H9 (cell line): ENCODE measurements at regions not wholly inside any gene's neighbourhood (a gene's known extent, or its start where the extent isn't known, plus 50 kb on each side); places are given as distances from the start of the nearest gene placed in this dataset.

Source experiments
- DNase-seq: peaks from one replicate; pipeline ENCODE4 v3.0.0-alpha.2; 2017
- H2AFZ ChIP-seq: one replicate; pipeline ENCODE4 v1.6.1; 2013; ENCODE audit warnings: mild to moderate bottlenecking, low read length, control low read depth, moderate library complexity
- H2AK5ac ChIP-seq: 2 replicates; pipeline ENCODE4 v1.6.1; 2013; ENCODE audit warnings: low read length, control low read depth, mixed read lengths; ENCODE audit not compliant: insufficient read length
- H2BK120ac ChIP-seq: one replicate; pipeline ENCODE4 v1.6.1; 2013; ENCODE audit warnings: low read depth, mild to moderate bottlenecking, low read length, control low read depth, inconsistent platforms; ENCODE audit not compliant: poor library complexity, severe bottlenecking
- H2BK12ac ChIP-seq: 2 replicates; pipeline ENCODE4 v1.6.1; 2013; ENCODE audit warnings: low read length, control low read depth, mixed read lengths, low read depth; ENCODE audit not compliant: insufficient read length
- H2BK15ac ChIP-seq: 2 replicates; pipeline ENCODE4 v1.6.1; 2013; ENCODE audit warnings: low read depth, low read length, control low read depth
- H2BK20ac ChIP-seq: one replicate; pipeline ENCODE4 v1.6.1; 2013; ENCODE audit warnings: low read depth, mild to moderate bottlenecking, low read length, control low read depth, inconsistent platforms; ENCODE audit not compliant: poor library complexity, severe bottlenecking
- H2BK5ac ChIP-seq: 2 replicates; pipeline ENCODE4 v1.6.1; 2013; ENCODE audit warnings: low read length, control low read depth, mixed read lengths; ENCODE audit not compliant: insufficient read length
- H3K14ac ChIP-seq: 2 replicates; pipeline ENCODE4 v1.6.1; 2013; ENCODE audit warnings: low read length, control low read depth; ENCODE audit not compliant: insufficient read depth
- H3K18ac ChIP-seq: 2 replicates; pipeline ENCODE4 v1.6.1; 2013; ENCODE audit warnings: low read depth, mild to moderate bottlenecking, mixed read lengths, low read length, control low read depth; ENCODE audit not compliant: insufficient read length
- H3K23ac ChIP-seq: 2 replicates; pipeline ENCODE4 v1.6.1; 2013; ENCODE audit warnings: low read length, control low read depth, mixed read lengths, low read depth; ENCODE audit not compliant: insufficient read length
- H3K23me2 ChIP-seq: 2 replicates; pipeline ENCODE4 v1.6.1; 2013; ENCODE audit warnings: low read depth, mild to moderate bottlenecking, mixed read lengths, low read length, control low read depth; ENCODE audit not compliant: insufficient read length, poor library complexity, severe bottlenecking
- H3K27ac ChIP-seq: 2 replicates; pipeline ENCODE4 v1.5.1; 2013; ENCODE audit warnings: low read length, control low read depth, mixed read lengths, low read depth; ENCODE audit not compliant: insufficient read length
- H3K27me3 ChIP-seq: 2 replicates; pipeline ENCODE4 v1.6.1; 2013; ENCODE audit warnings: low read length, control low read depth, inconsistent platforms; ENCODE audit not compliant: insufficient read depth
- H3K4ac ChIP-seq: 2 replicates; pipeline ENCODE4 v1.6.1; 2013; ENCODE audit warnings: low read depth, mild to moderate bottlenecking, control low read depth, inconsistent platforms, low read length, moderate library complexity
- H3K4me1 ChIP-seq: 2 replicates; pipeline ENCODE4 v1.6.1; 2013; ENCODE audit warnings: low read length, control low read depth, inconsistent platforms; ENCODE audit not compliant: insufficient read depth
- H3K4me2 ChIP-seq: 2 replicates; pipeline ENCODE4 v1.6.1; 2013; ENCODE audit warnings: low read length, control low read depth, mixed read lengths; ENCODE audit not compliant: insufficient read length, insufficient read depth
- H3K56ac ChIP-seq: 2 replicates; pipeline ENCODE4 v1.6.1; 2013; ENCODE audit warnings: low read depth, mild to moderate bottlenecking, mixed read lengths, low read length, control low read depth; ENCODE audit not compliant: insufficient read length
- H3K79me1 ChIP-seq: 2 replicates; pipeline ENCODE4 v1.6.1; 2013; ENCODE audit warnings: low read depth, mild to moderate bottlenecking, moderate library complexity, low read length, control low read depth, inconsistent platforms; ENCODE audit not compliant: insufficient read depth, poor library complexity, severe bottlenecking
- H3K79me2 ChIP-seq: 2 replicates; pipeline ENCODE4 v1.6.1; 2013; ENCODE audit warnings: low read length, control low read depth, inconsistent platforms; ENCODE audit not compliant: insufficient read depth
- H3K9ac ChIP-seq: 2 replicates; pipeline ENCODE4 v1.6.1; 2013; ENCODE audit warnings: low read length, control low read depth, mixed read lengths; ENCODE audit not compliant: insufficient read length; ENCODE audit errors: extremely low read depth
- H3K9me3 ChIP-seq: one replicate; pipeline ENCODE4 v1.6.1; 2013; ENCODE audit warnings: low read depth, low read length, inconsistent platforms; ENCODE audit not compliant: control insufficient read depth
- H3T11ph ChIP-seq: one replicate; pipeline ENCODE4 v1.6.1; 2013; ENCODE audit warnings: mild to moderate bottlenecking, low read length, control low read depth, inconsistent platforms
- H4K20me1 ChIP-seq: one replicate; pipeline ENCODE4 v1.6.1; 2013; ENCODE audit not compliant: control insufficient read depth, insufficient read length, insufficient read depth
- H4K5ac ChIP-seq: 2 replicates; pipeline ENCODE4 v1.6.1; 2013; ENCODE audit warnings: low read depth, mild to moderate bottlenecking, mixed read lengths, low read length, control low read depth; ENCODE audit not compliant: insufficient read length
- H4K8ac ChIP-seq: replicated peaks from 2 replicates; pipeline ENCODE4 v1.6.1; 2013; ENCODE audit warnings: low read length, control low read depth, mixed read lengths, low read depth; ENCODE audit not compliant: insufficient read length
- H4K91ac ChIP-seq: 2 replicates; pipeline ENCODE4 v1.6.1; 2013; ENCODE audit warnings: low read depth, mild to moderate bottlenecking, moderate library complexity, mixed read lengths, low read length, control low read depth; ENCODE audit not compliant: insufficient read length
- H3K27ac Mint-ChIP-seq, 3 experiments: 2 replicates in 2 of 3; 3 replicates in 1 of 3; pipeline ENCODE4 v1.8.0; 2020 to 2021; ENCODE audit warnings: mixed read lengths in 3 of 3, mild to moderate bottlenecking in 1 of 3, moderate library complexity in 1 of 3
- H3K27me3 Mint-ChIP-seq: 2 replicates; pipeline ENCODE4 v1.8.0; 2021; ENCODE audit warnings: low read depth, mild to moderate bottlenecking, moderate library complexity, mixed read lengths
- H3K36me3 Mint-ChIP-seq, 3 experiments: 2 replicates in 2 of 3; 3 replicates in 1 of 3; pipeline ENCODE4 v1.8.0; 2020 to 2021; ENCODE audit warnings: low read depth in 3 of 3, mixed read lengths in 3 of 3; ENCODE audit not compliant: insufficient read depth in 1 of 3
- H3K4me1 Mint-ChIP-seq, 2 experiments: 2 replicates each; pipeline ENCODE4 v1.8.0; 2020; ENCODE audit warnings: mixed read lengths in 2 of 2
- H3K4me3 Mint-ChIP-seq, 2 experiments: 2 replicates in 1 of 2; 3 replicates in 1 of 2; pipeline ENCODE4 v1.8.0; 2020 to 2021; ENCODE audit warnings: mild to moderate bottlenecking in 2 of 2, mixed read lengths in 2 of 2, moderate library complexity in 1 of 2
- H3K9me3 Mint-ChIP-seq, 2 experiments: 2 replicates in 1 of 2; 3 replicates in 1 of 2; pipeline ENCODE4 v1.8.0; 2020; ENCODE audit warnings: mild to moderate bottlenecking in 2 of 2, mixed read lengths in 2 of 2, moderate library complexity in 1 of 2
- WGBS: extraction: QIAGEN DNeasy Blood & Tissue Kit; methylation state at CpG from one replicate; pipeline ENCODE4 v1.1.7; 2013; ENCODE audit warnings: missing lambda C conversion rate, low lambda C conversion rate, mixed read lengths; ENCODE audit not compliant: insufficient read length; ENCODE audit errors: extremely low coverage; 5-methylcytosine and 5-hydroxymethylcytosine counted together
- TF ChIP-seq, protein P1 (sequence below): fragments of 200-600 bp; sonication (generic); conservative IDR thresholded peaks from 3 replicates; pipeline ENCODE4 v1.8.0; 2021; ENCODE audit warnings: antibody characterized with exemption, mild to moderate bottlenecking

DNA sequence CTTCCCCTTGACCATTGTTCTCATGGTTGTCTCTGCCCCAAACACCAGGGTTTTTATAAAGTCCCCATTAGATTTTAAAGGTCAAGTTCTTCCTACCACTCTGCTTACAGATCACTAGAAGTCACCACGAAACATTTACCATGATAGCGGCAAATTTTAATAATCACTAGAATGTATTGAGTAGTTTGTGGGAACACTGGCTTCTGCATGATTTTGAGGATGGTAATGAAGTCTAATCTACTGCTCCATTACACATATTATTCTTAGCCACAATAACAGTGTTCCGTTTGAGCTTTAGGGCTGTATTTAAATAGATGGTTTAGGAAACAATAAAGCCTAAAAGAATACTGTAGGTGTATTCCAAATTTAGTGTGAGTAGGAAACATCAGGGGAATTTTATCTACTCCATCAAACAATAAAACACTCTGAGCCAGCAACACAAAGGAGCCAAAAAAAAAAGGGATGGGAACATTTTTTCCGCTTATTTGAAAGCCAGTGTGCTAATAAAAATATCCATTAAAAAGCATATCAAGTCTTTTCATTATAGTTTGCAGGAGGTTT, 49.7 kb downstream of the KLF12 start:
- Histone ChIP-seq H2BK5ac (no peak overlapping the region), H3K4me2 (no peak overlapping the region), H2BK20ac (no peak overlapping the region), H3K18ac (no peak overlapping the region), H3K4me1 (no peaks in the 10 kb centered on the region), H4K5ac (no peak overlapping the region), H3K27me3 (no peaks in the 10 kb centered on the region), H4K91ac (no peak overlapping the region), H3K27ac (no peak overlapping the region), H2AFZ (no peak overlapping the region), H2BK15ac (no peak overlapping the region), H2AK5ac (no peak overlapping the region), H3K23me2 (no peaks in the 10 kb centered on the region), H4K20me1 (no peaks in the 10 kb centered on the region), H3T11ph (no peak overlapping the region), H3K56ac (no peak overlapping the region), H3K23ac (no peak overlapping the region), H3K79me2 (no peaks in the 10 kb centered on the region; the same call in 1 of the 2 replicates), H4K8ac (no peak overlapping the region), H3K9me3 (no peaks in the 10 kb centered on the region), H3K14ac (no peak overlapping the region), H2BK120ac (no peak overlapping the region), H3K9ac (no peak overlapping the region), H2BK12ac (no peak overlapping the region), H3K4ac (no peak overlapping the region), H3K79me1 (no peaks in the 10 kb centered on the region)
- no CpG with 5 or more reads among the region's 4 CpGs for WGBS
- Mint-ChIP-seq H3K36me3 (no peaks in the 10 kb centered on the region; a peak in 1 of 7 replicates), H3K4me1 (peaks cover 12 to 18% of the 10 kb centered on the region in 2 experiments), H3K4me3 (no peak overlapping the region), H3K9me3 (no peaks in the 10 kb centered on the region), H3K27ac (no peak overlapping the region), H3K27me3 (no peaks in the 10 kb centered on the region)
- no peak for DNase-seq
- TF ChIP-seq, protein P1, sequence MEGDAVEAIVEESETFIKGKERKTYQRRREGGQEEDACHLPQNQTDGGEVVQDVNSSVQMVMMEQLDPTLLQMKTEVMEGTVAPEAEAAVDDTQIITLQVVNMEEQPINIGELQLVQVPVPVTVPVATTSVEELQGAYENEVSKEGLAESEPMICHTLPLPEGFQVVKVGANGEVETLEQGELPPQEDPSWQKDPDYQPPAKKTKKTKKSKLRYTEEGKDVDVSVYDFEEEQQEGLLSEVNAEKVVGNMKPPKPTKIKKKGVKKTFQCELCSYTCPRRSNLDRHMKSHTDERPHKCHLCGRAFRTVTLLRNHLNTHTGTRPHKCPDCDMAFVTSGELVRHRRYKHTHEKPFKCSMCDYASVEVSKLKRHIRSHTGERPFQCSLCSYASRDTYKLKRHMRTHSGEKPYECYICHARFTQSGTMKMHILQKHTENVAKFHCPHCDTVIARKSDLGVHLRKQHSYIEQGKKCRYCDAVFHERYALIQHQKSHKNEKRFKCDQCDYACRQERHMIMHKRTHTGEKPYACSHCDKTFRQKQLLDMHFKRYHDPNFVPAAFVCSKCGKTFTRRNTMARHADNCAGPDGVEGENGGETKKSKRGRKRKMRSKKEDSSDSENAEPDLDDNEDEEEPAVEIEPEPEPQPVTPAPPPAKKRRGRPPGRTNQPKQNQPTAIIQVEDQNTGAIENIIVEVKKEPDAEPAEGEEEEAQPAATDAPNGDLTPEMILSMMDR = no peak
